Activated CD8-positive, alpha-beta T cell treated with anti-CD3 and anti-CD28 coated beads for 36 hours (primary cell): ENCODE measurements at regions not wholly inside any gene's neighbourhood (a gene's known extent, or its start where the extent isn't known, plus 50 kb on each side); places are given as distances from the start of the nearest gene placed in this dataset.
"Not testable (repeated sequence)": the region's sequence is repeated elsewhere in the genome, so short reads cannot be mapped to it uniquely, and the experiment has no call there.

Source experiments
- ATAC-seq: fragments of 200-7000 bp; cut with Tn5 transposase; one replicate; pipeline ENCODE4 v1.10.0; 2021; ENCODE audit warnings: mild to moderate bottlenecking, moderate library complexity
- CTCF ChIA-PET: fragments of 350-600 bp; sonication (Branson Sonifier 250); formaldehyde crosslinking; loops from one replicate; lab custom pipeline; 2021; ENCODE audit warnings: antibody characterized with exemption; lab: Charles Lee
- POLR2A ChIA-PET: fragments of 350-600 bp; sonication (Branson Sonifier 250); formaldehyde crosslinking; loops from one replicate; lab custom pipeline; 2021; ENCODE audit warnings: antibody characterized with exemption; lab: Charles Lee
- DNase-seq: peaks from one replicate; pipeline ENCODE4 v3.0.0-alpha.2; 2020
- H3K27ac Mint-ChIP-seq: one replicate; pipeline ENCODE4 v1.8.0; 2021; ENCODE audit warnings: mild to moderate bottlenecking, mixed read lengths
- H3K27me3 Mint-ChIP-seq: one replicate; pipeline ENCODE4 v1.8.0; 2021; ENCODE audit warnings: mixed read lengths
- H3K36me3 Mint-ChIP-seq: one replicate; pipeline ENCODE4 v1.8.0; 2021; ENCODE audit warnings: low read depth, mixed read lengths
- H3K4me1 Mint-ChIP-seq: one replicate; pipeline ENCODE4 v1.8.0; 2021; ENCODE audit warnings: low read depth, mixed read lengths
- H3K4me3 Mint-ChIP-seq: one replicate; pipeline ENCODE4 v1.8.0; 2021; ENCODE audit warnings: mild to moderate bottlenecking, moderate library complexity, mixed read lengths
- H3K9me3 Mint-ChIP-seq: one replicate; pipeline ENCODE4 v1.8.0; 2021; ENCODE audit warnings: mixed read lengths
- intact Hi-C: fragments of 100-400 bp; cut with micrococcal nuclease; formaldehyde crosslinking; loops from one replicate; pipeline ENCODE4 v1.10.0; 2022
- TF ChIP-seq, protein P1 (sequence below): fragments of 200-600 bp; IDR thresholded peaks from one replicate; pipeline ENCODE4 v1.8.0; 2022; ENCODE audit warnings: antibody characterized with exemption, mild to moderate bottlenecking

DNA sequence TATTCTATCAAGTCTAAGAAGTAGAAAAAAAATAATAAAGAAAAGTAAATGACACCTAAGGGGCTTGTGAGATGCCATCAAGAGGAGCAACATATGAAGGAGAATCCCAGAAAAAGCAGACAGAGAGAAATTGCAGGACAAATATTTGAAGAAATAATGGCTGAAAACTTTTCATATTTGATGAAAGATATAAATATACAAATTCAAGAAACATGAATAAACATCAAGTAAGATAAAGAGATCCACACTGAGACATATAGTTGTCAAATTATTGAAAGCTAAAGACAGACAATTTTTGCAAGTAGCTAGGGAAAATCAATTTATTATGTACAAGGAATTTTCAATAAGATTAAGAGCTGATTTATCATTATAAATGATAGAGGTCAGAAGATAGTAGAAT, 558.0 kb downstream of the ZWINT start:
- ChIA-PET CTCF (no interaction called here), POLR2A (no interaction called here)
- intact Hi-C loops: no loop called here
- Mint-ChIP-seq H3K36me3 (no peaks in the 10 kb centered on the region), H3K27ac (no peak overlapping the region), H3K4me1 (no peaks in the 10 kb centered on the region), H3K9me3 (peaks cover 9% of the 10 kb centered on the region), H3K4me3 (no peak overlapping the region), H3K27me3 (no peaks in the 10 kb centered on the region)
- ATAC-seq (no peak), DNase-seq (no peak)
- TF ChIP-seq, protein P1, sequence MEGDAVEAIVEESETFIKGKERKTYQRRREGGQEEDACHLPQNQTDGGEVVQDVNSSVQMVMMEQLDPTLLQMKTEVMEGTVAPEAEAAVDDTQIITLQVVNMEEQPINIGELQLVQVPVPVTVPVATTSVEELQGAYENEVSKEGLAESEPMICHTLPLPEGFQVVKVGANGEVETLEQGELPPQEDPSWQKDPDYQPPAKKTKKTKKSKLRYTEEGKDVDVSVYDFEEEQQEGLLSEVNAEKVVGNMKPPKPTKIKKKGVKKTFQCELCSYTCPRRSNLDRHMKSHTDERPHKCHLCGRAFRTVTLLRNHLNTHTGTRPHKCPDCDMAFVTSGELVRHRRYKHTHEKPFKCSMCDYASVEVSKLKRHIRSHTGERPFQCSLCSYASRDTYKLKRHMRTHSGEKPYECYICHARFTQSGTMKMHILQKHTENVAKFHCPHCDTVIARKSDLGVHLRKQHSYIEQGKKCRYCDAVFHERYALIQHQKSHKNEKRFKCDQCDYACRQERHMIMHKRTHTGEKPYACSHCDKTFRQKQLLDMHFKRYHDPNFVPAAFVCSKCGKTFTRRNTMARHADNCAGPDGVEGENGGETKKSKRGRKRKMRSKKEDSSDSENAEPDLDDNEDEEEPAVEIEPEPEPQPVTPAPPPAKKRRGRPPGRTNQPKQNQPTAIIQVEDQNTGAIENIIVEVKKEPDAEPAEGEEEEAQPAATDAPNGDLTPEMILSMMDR: no peak

DNA sequence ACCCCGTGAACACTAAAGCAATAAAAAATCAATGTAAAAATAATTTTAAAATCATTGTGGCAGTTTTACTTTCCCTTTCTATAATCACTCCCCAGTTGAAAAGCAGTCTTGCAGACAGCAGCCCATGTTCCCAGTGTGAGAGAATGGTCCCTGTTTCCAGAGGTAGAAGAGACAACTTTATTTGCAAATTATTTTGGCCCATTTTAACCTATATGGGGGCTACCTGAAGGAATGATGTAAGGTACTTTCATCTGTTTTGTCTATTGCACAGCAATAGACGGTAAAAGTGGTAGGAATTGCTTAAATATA, 559.8 kb downstream of the ZWINT start:
- Mint-ChIP-seq H3K27ac (no peak overlapping the region), H3K4me3 (no peak overlapping the region), H3K4me1 (no peaks in the 10 kb centered on the region), H3K9me3 (peaks cover 12% of the 10 kb centered on the region), H3K36me3 (no peaks in the 10 kb centered on the region), H3K27me3 (no peaks in the 10 kb centered on the region)
- ATAC-seq (no peak), DNase-seq (no peak)
- POLR2A ChIA-PET: no interaction called here
- CTCF ChIA-PET: no interaction called here
- intact Hi-C loops: no loop called here
- TF ChIP-seq, protein P1: no peak

DNA sequence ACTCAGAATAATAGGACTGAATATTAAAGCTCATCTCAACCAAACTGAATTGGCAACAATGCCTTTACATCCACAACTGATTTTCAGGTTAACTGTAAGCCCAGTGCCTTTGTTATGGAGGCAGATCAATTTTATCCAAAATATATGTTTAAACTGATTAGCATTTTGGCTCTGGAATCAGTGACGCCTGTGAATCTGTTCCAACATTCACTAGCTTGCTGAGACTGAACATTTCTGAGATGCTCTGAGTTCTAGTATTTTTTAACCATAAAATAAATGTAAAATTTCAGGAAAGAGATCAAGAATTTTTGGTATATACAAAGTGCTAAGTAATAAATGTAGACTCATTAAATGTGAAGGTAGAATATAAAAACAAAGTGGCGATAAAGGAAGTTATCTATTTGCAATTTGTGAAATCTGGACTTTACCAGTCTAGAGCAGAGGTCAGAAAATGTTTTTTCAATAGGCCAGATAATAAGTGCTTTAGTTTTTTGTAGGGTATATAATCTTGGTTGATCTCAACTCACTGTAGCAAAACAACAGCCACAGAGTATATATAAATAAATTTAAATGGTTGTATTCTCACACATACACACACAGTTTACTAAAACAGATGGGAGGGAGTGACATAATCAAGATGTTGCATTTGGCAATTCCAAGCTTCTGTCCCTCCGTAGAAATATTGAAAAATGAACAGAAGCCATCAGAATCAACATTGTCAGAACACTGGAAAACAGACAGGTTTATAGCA, 560.3 kb downstream of the ZWINT start:
- no peaks in the 10 kb centered on the region for H3K36me3 Mint-ChIP-seq
- ChIA-PET POLR2A (no interaction called here), CTCF (no interaction called here)
- no peak for DNase-seq
- H3K4me3 Mint-ChIP-seq: no peak overlapping the region
- H3K27ac Mint-ChIP-seq: no peak overlapping the region
- H3K27me3 Mint-ChIP-seq: no peaks in the 10 kb centered on the region
- intact Hi-C loops: no loop called here
- ATAC-seq: no peak
- H3K9me3 Mint-ChIP-seq: peaks cover 15% of the 10 kb centered on the region
- TF ChIP-seq, protein P1: no peak
- no peaks in the 10 kb centered on the region for H3K4me1 Mint-ChIP-seq

DNA sequence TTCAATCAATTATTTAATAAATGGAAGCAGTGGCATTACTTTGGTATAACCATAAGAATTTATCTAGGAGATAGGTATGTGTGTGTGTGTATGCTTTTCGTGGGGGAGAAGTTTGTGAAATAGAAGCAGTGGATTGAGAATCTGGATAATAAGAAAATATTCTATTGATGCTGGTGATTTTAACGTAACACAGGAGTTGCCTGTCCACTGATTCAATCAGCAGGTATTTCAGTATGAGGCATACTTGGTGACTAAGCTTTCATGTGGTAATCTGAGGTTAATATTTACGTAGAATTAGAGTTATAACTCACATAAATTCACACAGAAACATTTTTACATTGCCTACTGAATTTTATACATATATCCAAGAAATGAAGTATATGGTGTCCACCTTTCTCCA, 568.0 kb downstream of the ZWINT start:
- Mint-ChIP-seq H3K4me3 (no peak overlapping the region), H3K4me1 (no peaks in the 10 kb centered on the region), H3K9me3 (peaks cover 9% of the 10 kb centered on the region), H3K36me3 (no peaks in the 10 kb centered on the region), H3K27ac (no peak overlapping the region), H3K27me3 (no peaks in the 10 kb centered on the region)
- no peak for DNase-seq
- TF ChIP-seq, protein P1: no peak
- intact Hi-C loops: no loop called here
- ChIA-PET POLR2A (no interaction called here), CTCF (no interaction called here)
- no peak for ATAC-seq

DNA sequence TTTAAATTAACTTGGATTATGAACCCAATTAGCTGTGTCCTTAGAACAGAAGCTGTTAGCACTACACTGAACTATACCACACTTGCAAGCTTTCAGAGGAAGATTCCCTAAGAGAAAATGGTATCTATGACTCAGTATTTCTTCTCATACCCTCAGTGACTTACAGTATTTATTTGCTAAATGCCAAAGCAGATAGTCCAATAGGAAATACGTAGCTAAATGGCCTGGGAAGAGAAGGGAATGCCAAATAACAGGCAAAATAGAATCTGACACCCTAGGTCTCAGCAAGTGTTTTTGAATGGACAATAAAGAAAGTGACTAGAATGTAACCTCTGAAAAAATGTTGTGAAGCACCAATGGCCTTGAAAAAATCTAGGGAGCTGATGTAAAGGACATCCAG, 570.8 kb downstream of the ZWINT start:
- H3K4me1 Mint-ChIP-seq, CTCF ChIA-PET, H3K4me3 Mint-ChIP-seq, intact Hi-C loops, DNase-seq, ATAC-seq, H3K9me3 Mint-ChIP-seq, H3K27ac Mint-ChIP-seq, H3K36me3 Mint-ChIP-seq, POLR2A ChIA-PET, H3K27me3 Mint-ChIP-seq: not testable (repeated sequence)
